ENCODE measurements at regions not wholly inside any gene's neighbourhood (a gene's known extent, or its start where the extent isn't known, plus 50 kb on each side); places are given as distances from the start of the nearest gene placed in this dataset.

GRCh38 chr13:97822377-97822776 is 131.1 kb upstream of the IPO5 start:
- Histone ChIP-seq H3K79me2 (no peaks in the 10 kb centered on the region), H4K20me1 (ENCODE audit: insufficient read depth, poor library complexity, severe bottlenecking) (no peaks in the 10 kb centered on the region), H3K4me1 (ENCODE audit: insufficient read depth) (no peaks in the 10 kb centered on the region), H3K9me2 (replicated peaks; ENCODE audit: insufficient read depth) (no peaks in the 10 kb centered on the region), H3K27me3 (peaks cover 4% of the 10 kb centered on the region), H3K4me2 (no peak overlapping the region), H3K4me3 (no peak overlapping the region), H3K36me3 (replicated peaks; ENCODE audit: insufficient read depth, low read depth) (no peaks in the 10 kb centered on the region), H3K27ac (no peak overlapping the region), H2AFZ (no peak overlapping the region), H3K9me3 (ENCODE audit: low read depth) (no peaks in the 10 kb centered on the region)
- DNase-seq (ENCODE audit: low spot score): no peak
- no peak for TF ChIP-seq CTCF (IDR thresholded peaks at IDR 0.05; ENCODE audit: poor library complexity)
- no peak for TF ChIP-seq EZH2phosphoT487 (IDR thresholded peaks at IDR 0.05; ENCODE audit: low read depth, severe bottlenecking, unreplicated experiment)
- TF ChIP-seq EZH2 (IDR thresholded peaks at IDR 0.05; ENCODE audit: borderline replicate concordance): no peak
- WGBS (ENCODE audit: low lambda C conversion rate, missing lambda C conversion rate): 86% methylated on average over 1 of the region's 1 CpG

DNA sequence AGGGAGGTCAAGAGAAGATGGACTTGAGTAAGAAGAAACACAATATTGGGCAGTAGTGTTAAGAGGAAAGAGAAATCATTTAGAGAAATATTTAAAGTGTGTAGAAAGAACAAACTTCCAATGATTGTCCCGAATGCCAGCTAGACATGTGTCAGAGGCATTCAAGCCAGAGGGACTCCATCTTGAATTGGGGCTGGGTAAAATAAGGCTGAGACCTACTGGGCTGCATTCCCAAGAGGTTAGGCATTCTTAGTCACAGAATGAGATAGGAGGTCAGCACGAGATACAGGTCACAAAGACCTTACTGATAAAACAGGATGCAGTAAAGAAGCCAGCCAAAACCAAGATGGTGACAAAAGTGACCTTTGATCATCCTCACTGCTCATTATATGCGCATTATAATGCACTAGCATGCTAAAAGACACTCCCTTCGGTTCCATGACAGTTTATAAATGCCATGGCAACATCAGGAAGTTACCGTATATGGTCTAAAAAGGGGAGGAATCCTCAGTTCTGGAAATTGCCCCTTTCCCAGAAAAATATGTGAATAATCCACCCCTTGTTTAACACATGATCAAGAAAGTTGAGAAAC is 127.0 kb upstream of the IPO5 start:
- TF ChIP-seq EZH2phosphoT487 (IDR thresholded peaks at IDR 0.05; ENCODE audit: low read depth, severe bottlenecking, unreplicated experiment) (no peak), CTCF (IDR thresholded peaks at IDR 0.05; ENCODE audit: poor library complexity) (no peak), EZH2 (IDR thresholded peaks at IDR 0.05; ENCODE audit: borderline replicate concordance) (no peak)
- H3K4me3 ChIP-seq: no peak overlapping the region
- H3K4me1 ChIP-seq (ENCODE audit: insufficient read depth): no peaks in the 10 kb centered on the region
- no peak overlapping the region for H3K4me2 ChIP-seq
- no peaks in the 10 kb centered on the region for H3K79me2 ChIP-seq
- no peak for DNase-seq (ENCODE audit: low spot score)
- H3K27ac ChIP-seq: no peak overlapping the region
- no peaks in the 10 kb centered on the region for H3K9me3 ChIP-seq (ENCODE audit: low read depth)
- H3K9me2 ChIP-seq (replicated peaks; ENCODE audit: insufficient read depth): no peaks in the 10 kb centered on the region
- H4K20me1 ChIP-seq (ENCODE audit: insufficient read depth, poor library complexity, severe bottlenecking): no peaks in the 10 kb centered on the region
- 82% methylated on average over 5 of the region's 5 CpGs for WGBS (ENCODE audit: low lambda C conversion rate, missing lambda C conversion rate)
- H2AFZ ChIP-seq: no peak overlapping the region
- no peaks in the 10 kb centered on the region for H3K36me3 ChIP-seq (replicated peaks; ENCODE audit: insufficient read depth, low read depth)
- H3K27me3 ChIP-seq: no peaks in the 10 kb centered on the region

GRCh38 chr13:97834250-97834649 is 119.2 kb upstream of the IPO5 start:
- DNase-seq (ENCODE audit: low spot score): no peak
- H3K79me2 ChIP-seq: no peaks in the 10 kb centered on the region

More at GRCh38 chr13:97834250-97834649, 119.2 kb upstream of the IPO5 start:
- no peaks in the 10 kb centered on the region for H3K9me2 ChIP-seq (replicated peaks; ENCODE audit: insufficient read depth)
- no peaks in the 10 kb centered on the region for H3K27me3 ChIP-seq
- H3K4me3 ChIP-seq: no peak overlapping the region
- H3K4me1 ChIP-seq (ENCODE audit: insufficient read depth): no peaks in the 10 kb centered on the region
- no peak overlapping the region for H2AFZ ChIP-seq
- no peaks in the 10 kb centered on the region for H3K36me3 ChIP-seq (replicated peaks; ENCODE audit: insufficient read depth, low read depth)
- TF ChIP-seq EZH2phosphoT487 (IDR thresholded peaks at IDR 0.05; ENCODE audit: low read depth, severe bottlenecking, unreplicated experiment) (no peak), EZH2 (IDR thresholded peaks at IDR 0.05; ENCODE audit: borderline replicate concordance) (no peak), CTCF (IDR thresholded peaks at IDR 0.05; ENCODE audit: poor library complexity) (no peak)
- H3K9me3 ChIP-seq (ENCODE audit: low read depth): no peaks in the 10 kb centered on the region
- WGBS (ENCODE audit: low lambda C conversion rate, missing lambda C conversion rate): 82% methylated on average over 5 of the region's 5 CpGs
- H4K20me1 ChIP-seq (ENCODE audit: insufficient read depth, poor library complexity, severe bottlenecking): no peaks in the 10 kb centered on the region
- no peak overlapping the region for H3K27ac ChIP-seq
- H3K4me2 ChIP-seq: no peak overlapping the region

All from hepatocyte (in vitro differentiated cells).